ENCODE measurements at regions not wholly inside any gene's neighbourhood (a gene's known extent, or its start where the extent isn't known, plus 50 kb on each side); places are given as distances from the start of the nearest gene placed in this dataset.

- Mint-ChIP-seq H3K27me3 (no peaks in the 10 kb centered on the region), H3K4me3 (no peak overlapping the region), H3K36me3 (no peaks in the 10 kb centered on the region), H3K4me1 (ENCODE audit: low read depth) (no peaks in the 10 kb centered on the region), H3K27ac (no peak overlapping the region), H3K9me3 (ENCODE audit: low read depth) (peaks cover 9% of the 10 kb centered on the region)
Measured at GRCh38 chr1:5563861-5564577, 428.2 kb downstream of the NPHP4 start.

GRCh38 chr1:5562769-5563168, 429.5 kb downstream of the NPHP4 start:
- Mint-ChIP-seq H3K36me3 (peaks cover 4% of the 10 kb centered on the region), H3K9me3 (ENCODE audit: low read depth) (peaks cover 18% of the 10 kb centered on the region), H3K27ac (no peak overlapping the region), H3K27me3 (no peaks in the 10 kb centered on the region), H3K4me1 (ENCODE audit: low read depth) (no peaks in the 10 kb centered on the region), H3K4me3 (no peak overlapping the region)

DNA sequence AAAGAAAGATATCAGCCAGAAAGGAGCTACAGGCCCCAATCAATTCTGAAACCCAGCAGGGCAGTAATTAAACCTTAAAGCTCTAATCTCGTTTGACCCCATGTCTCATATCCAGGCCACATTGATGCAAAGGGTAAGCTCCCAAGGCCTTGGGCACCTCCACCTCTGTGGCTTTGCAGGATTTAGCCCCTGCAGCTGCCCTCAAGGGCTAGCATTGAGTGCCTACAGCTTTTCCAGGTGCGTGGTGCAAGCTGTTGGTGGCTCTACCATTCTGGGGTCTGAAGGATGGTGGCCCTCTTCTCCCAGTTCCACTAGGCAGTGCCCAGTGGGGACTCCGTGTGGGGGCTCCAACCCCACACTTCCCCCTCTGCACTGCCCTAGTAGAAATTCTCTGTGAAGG, 429.9 kb downstream of the NPHP4 start:
- Mint-ChIP-seq H3K4me3 (no peak overlapping the region), H3K27me3 (no peaks in the 10 kb centered on the region), H3K9me3 (ENCODE audit: low read depth) (peaks cover 18% of the 10 kb centered on the region), H3K4me1 (ENCODE audit: low read depth) (no peaks in the 10 kb centered on the region), H3K36me3 (peaks cover 5% of the 10 kb centered on the region), H3K27ac (no peak overlapping the region)

DNA sequence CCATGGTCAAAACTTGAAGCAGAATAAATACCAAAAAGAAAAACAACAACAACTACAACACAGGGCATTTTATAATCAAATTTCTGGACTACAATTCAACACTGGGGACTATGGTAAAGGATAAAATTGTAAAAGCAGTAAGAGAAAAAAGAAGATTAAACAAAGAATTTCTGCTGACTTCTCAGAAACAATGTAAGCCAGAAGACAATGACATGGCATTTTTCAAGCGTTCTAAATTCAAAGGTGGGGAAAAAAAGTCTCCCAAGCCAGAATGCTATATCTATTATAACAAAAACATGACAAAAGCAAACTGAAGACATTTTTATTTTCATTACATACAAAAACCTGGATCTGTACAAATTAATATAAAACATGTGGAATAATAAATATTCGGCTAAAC, 433.1 kb downstream of the NPHP4 start:
- Mint-ChIP-seq H3K36me3 (peaks cover 6% of the 10 kb centered on the region), H3K4me3 (no peak overlapping the region), H3K4me1 (ENCODE audit: low read depth) (no peaks in the 10 kb centered on the region), H3K27me3 (peaks cover 2% of the 10 kb centered on the region), H3K27ac (no peak overlapping the region), H3K9me3 (ENCODE audit: low read depth) (peaks cover 18% of the 10 kb centered on the region)

- no peak overlapping the region for H3K4me3 Mint-ChIP-seq
- no peak overlapping the region for H3K27ac Mint-ChIP-seq
- peaks cover 2% of the 10 kb centered on the region for H3K27me3 Mint-ChIP-seq
- H3K36me3 Mint-ChIP-seq = peaks cover 6% of the 10 kb centered on the region
- H3K4me1 Mint-ChIP-seq (ENCODE audit: low read depth) = no peaks in the 10 kb centered on the region
- H3K9me3 Mint-ChIP-seq (ENCODE audit: low read depth) = peaks cover 14% of the 10 kb centered on the region
Measured at GRCh38 chr1:5555853-5556252, 436.4 kb downstream of the NPHP4 start.

DNA sequence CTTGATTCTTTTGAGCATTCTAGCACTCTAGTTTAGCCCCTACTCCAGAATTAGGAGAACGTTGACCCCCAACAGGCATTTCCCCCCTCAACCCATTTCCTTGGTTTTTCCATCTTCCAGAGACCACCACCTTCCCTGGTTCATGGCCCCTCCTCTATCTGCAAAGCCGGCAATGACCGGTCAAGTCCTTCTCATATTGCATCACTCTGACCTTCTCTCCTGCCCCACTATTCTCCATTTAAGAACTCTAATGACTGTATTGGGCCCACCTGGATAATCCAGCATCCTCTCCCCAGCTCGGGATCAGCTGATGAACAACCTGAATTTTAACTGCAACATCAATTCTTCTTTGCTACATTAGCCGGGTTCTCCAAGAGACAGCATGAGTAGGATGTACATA, 437.4 kb downstream of the NPHP4 start:
- no peak overlapping the region for H3K4me3 Mint-ChIP-seq
- peaks cover 5% of the 10 kb centered on the region for H3K27me3 Mint-ChIP-seq
- peaks cover 6% of the 10 kb centered on the region for H3K36me3 Mint-ChIP-seq
- H3K4me1 Mint-ChIP-seq (ENCODE audit: low read depth) = no peaks in the 10 kb centered on the region
- H3K9me3 Mint-ChIP-seq (ENCODE audit: low read depth) = peaks cover 10% of the 10 kb centered on the region
- H3K27ac Mint-ChIP-seq = no peak overlapping the region

DNA sequence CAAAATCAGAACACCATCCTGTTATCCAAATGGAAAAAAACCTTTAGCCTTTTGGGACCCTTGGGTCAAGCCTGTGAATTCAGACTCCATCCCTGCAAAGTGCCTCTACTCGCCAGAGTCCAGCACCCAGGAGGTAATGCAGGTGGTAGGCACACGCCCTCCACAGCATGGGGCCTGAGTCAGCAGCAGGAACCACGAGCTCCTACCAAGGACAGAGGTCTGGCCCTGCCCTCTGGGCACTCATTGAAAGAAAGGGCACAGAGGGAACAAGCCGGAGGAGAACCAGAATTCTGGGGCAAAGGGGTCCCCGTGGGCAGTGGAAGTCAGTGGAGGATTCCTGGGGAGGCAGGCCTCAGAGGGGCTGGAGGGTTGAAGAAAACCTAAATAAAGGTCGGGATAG, 438.1 kb downstream of the NPHP4 start:
- peaks cover 6% of the 10 kb centered on the region for H3K36me3 Mint-ChIP-seq
- H3K9me3 Mint-ChIP-seq (ENCODE audit: low read depth) = peaks cover 9% of the 10 kb centered on the region
- peaks cover 5% of the 10 kb centered on the region for H3K27me3 Mint-ChIP-seq
- H3K4me3 Mint-ChIP-seq = no peak overlapping the region
- no peak overlapping the region for H3K27ac Mint-ChIP-seq
- H3K4me1 Mint-ChIP-seq (ENCODE audit: low read depth) = no peaks in the 10 kb centered on the region

- H3K9me3 Mint-ChIP-seq (ENCODE audit: low read depth) = no peaks in the 10 kb centered on the region
- no peaks in the 10 kb centered on the region for H3K4me1 Mint-ChIP-seq (ENCODE audit: low read depth)
- no peak overlapping the region for H3K27ac Mint-ChIP-seq
- H3K36me3 Mint-ChIP-seq = peaks cover 2% of the 10 kb centered on the region
- H3K4me3 Mint-ChIP-seq = no peak overlapping the region
- peaks cover 10% of the 10 kb centered on the region for H3K27me3 Mint-ChIP-seq
Measured at GRCh38 chr1:5552787-5553484, 439.3 kb downstream of the NPHP4 start.

- Mint-ChIP-seq H3K9me3 (ENCODE audit: low read depth) (no peaks in the 10 kb centered on the region), H3K4me1 (ENCODE audit: low read depth) (no peaks in the 10 kb centered on the region), H3K4me3 (no peak overlapping the region), H3K27ac (no peak overlapping the region), H3K36me3 (no peaks in the 10 kb centered on the region), H3K27me3 (peaks cover 10% of the 10 kb centered on the region)
Measured at GRCh38 chr1:5551274-5551975, 440.8 kb downstream of the NPHP4 start.

- peaks cover 20% of the 10 kb centered on the region for H3K27me3 Mint-ChIP-seq
- H3K4me1 Mint-ChIP-seq (ENCODE audit: low read depth) = no peaks in the 10 kb centered on the region
- H3K36me3 Mint-ChIP-seq = no peaks in the 10 kb centered on the region
- H3K27ac Mint-ChIP-seq = no peak overlapping the region
- no peaks in the 10 kb centered on the region for H3K9me3 Mint-ChIP-seq (ENCODE audit: low read depth)
- no peak overlapping the region for H3K4me3 Mint-ChIP-seq
Measured at GRCh38 chr1:5548266-5548665, 444.0 kb downstream of the NPHP4 start.

DNA sequence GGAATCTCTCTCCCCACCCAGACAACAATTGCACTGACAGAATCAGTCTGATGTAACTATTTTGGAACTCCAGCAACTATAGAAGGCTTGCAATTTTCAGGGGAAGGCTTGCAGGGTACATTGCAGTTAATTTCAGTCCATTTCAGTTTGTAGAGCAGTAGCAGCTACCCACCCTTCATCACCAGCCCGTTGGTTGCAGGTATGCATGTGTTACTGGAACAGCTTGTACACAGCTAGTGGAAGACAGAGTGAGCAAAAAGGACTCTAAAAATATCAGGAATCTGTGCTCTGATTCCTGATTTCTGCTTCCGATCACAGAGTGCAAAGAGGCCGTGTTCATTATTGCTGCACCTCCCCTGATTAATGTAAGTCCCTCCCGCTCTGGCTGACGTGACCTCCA, 449.0 kb downstream of the NPHP4 start:
- Mint-ChIP-seq H3K27ac (no peak overlapping the region), H3K9me3 (ENCODE audit: low read depth) (no peaks in the 10 kb centered on the region), H3K4me3 (no peak overlapping the region), H3K36me3 (no peaks in the 10 kb centered on the region), H3K4me1 (ENCODE audit: low read depth) (no peaks in the 10 kb centered on the region), H3K27me3 (peaks cover 31% of the 10 kb centered on the region)

DNA sequence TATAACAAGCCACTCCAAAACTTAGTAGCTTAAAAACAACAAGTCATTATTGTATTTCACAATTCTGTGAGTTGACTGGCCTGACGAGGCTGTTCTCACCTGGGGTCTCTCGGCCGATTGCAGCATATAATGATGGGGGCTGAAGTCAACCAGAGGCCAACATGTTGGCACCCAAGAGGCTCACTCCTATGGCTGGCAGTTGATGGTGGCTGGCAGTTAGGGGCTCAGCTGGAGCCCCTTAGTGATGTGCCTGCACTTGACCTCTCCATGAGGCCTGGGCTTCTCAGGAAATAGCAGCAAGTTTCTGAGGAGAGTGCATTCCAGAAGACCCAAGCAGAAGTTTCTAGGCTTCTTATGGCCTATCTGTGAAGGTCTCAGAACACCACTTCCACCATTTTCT, 459.4 kb downstream of the NPHP4 start:
- no peaks in the 10 kb centered on the region for H3K36me3 Mint-ChIP-seq
- no peak overlapping the region for H3K4me3 Mint-ChIP-seq
- H3K27ac Mint-ChIP-seq = no peak overlapping the region
- H3K4me1 Mint-ChIP-seq (ENCODE audit: low read depth) = no peaks in the 10 kb centered on the region
- H3K9me3 Mint-ChIP-seq (ENCODE audit: low read depth) = no peaks in the 10 kb centered on the region
- peaks cover 14% of the 10 kb centered on the region for H3K27me3 Mint-ChIP-seq

- H3K27ac Mint-ChIP-seq = no peak overlapping the region
- H3K36me3 Mint-ChIP-seq = no peaks in the 10 kb centered on the region
- no peak overlapping the region for H3K4me3 Mint-ChIP-seq
- no peaks in the 10 kb centered on the region for H3K9me3 Mint-ChIP-seq (ENCODE audit: low read depth)
- H3K4me1 Mint-ChIP-seq (ENCODE audit: low read depth) = peaks cover 9% of the 10 kb centered on the region
- peaks cover 10% of the 10 kb centered on the region for H3K27me3 Mint-ChIP-seq
Measured at GRCh38 chr1:5526822-5527551, 465.2 kb downstream of the NPHP4 start.

GRCh38 chr1:5526385-5526750, 465.9 kb downstream of the NPHP4 start:
- H3K36me3 Mint-ChIP-seq = no peaks in the 10 kb centered on the region
- no peak overlapping the region for H3K27ac Mint-ChIP-seq
- H3K27me3 Mint-ChIP-seq = peaks cover 10% of the 10 kb centered on the region
- H3K4me1 Mint-ChIP-seq (ENCODE audit: low read depth) = peaks cover 13% of the 10 kb centered on the region
- no peak overlapping the region for H3K4me3 Mint-ChIP-seq
- no peaks in the 10 kb centered on the region for H3K9me3 Mint-ChIP-seq (ENCODE audit: low read depth)

Measured in activated naive CD8-positive, alpha-beta T cell (primary cell).